Mesothelial cell of epicardium (in vitro differentiated cells): ENCODE measurements at regions not wholly inside any gene's neighbourhood (a gene's known extent, or its start where the extent isn't known, plus 50 kb on each side); places are given as distances from the start of the nearest gene placed in this dataset.
"Not testable (repeated sequence)": the region's sequence is repeated elsewhere in the genome, so short reads cannot be mapped to it uniquely, and the experiment has no call there.

Experiments
- DNase-seq, 2 experiments: peaks; one replicate each; pipeline ENCODE4 v3.0.0; 2021; ENCODE audit warnings: low spot score in 2 of 2; ENCODE audit not compliant: unreplicated experiment in 2 of 2
- H3K27ac Mint-ChIP-seq: 2 replicates; pipeline ENCODE4 v1.8.0; 2021; ENCODE audit warnings: mixed read lengths
- H3K27me3 Mint-ChIP-seq: 2 replicates; pipeline ENCODE4 v1.8.0; 2021; ENCODE audit warnings: low read depth, mixed read lengths
- H3K36me3 Mint-ChIP-seq: 2 replicates; pipeline ENCODE4 v1.8.0; 2021; ENCODE audit warnings: mixed read lengths
- H3K4me1 Mint-ChIP-seq: 2 replicates; pipeline ENCODE4 v1.8.0; 2021; ENCODE audit warnings: mixed read lengths
- H3K4me3 Mint-ChIP-seq: 2 replicates; pipeline ENCODE4 v1.8.0; 2021; ENCODE audit warnings: mild to moderate bottlenecking, moderate library complexity, mixed read lengths
- H3K9me3 Mint-ChIP-seq: 2 replicates; pipeline ENCODE4 v1.8.0; 2021; ENCODE audit warnings: mixed read lengths
- CTCF ChIP-seq: fragments of 200-600 bp; sonication (generic); IDR thresholded peaks from one replicate; pipeline ENCODE4 v1.5.0; 2021; ENCODE audit warnings: antibody characterized with exemption; ENCODE audit not compliant: unreplicated experiment

- Mint-ChIP-seq H3K36me3 (no peaks in the 10 kb centered on the region), H3K4me1 (peaks cover 10% of the 10 kb centered on the region), H3K27me3 (peaks cover 17% of the 10 kb centered on the region), H3K4me3 (no peak overlapping the region), H3K9me3 (no peaks in the 10 kb centered on the region), H3K27ac (no peak overlapping the region)
- DNase-seq, result no peak
- no peak for TF ChIP-seq CTCF
These were observed 210.4 kb downstream of the EXOC5 start for GRCh38 chr14:57058319-57058718.

- H3K4me3 Mint-ChIP-seq, result no peak overlapping the region
- H3K27ac Mint-ChIP-seq, result no peak overlapping the region
These were observed 210.9 kb downstream of the EXOC5 start for GRCh38 chr14:57057803-57058202.

GRCh38 chr14:57056522-57056921, 212.2 kb downstream of the EXOC5 start:
- H3K27me3 Mint-ChIP-seq, H3K9me3 Mint-ChIP-seq, DNase-seq: not testable (repeated sequence)

More at GRCh38 chr14:57057803-57058202, 210.9 kb downstream of the EXOC5 start:
- H3K4me1 Mint-ChIP-seq, result peaks cover 10% of the 10 kb centered on the region
- TF ChIP-seq CTCF, result no peak
- H3K36me3 Mint-ChIP-seq, result no peaks in the 10 kb centered on the region
- no peak for DNase-seq
- no peaks in the 10 kb centered on the region for H3K9me3 Mint-ChIP-seq
- H3K27me3 Mint-ChIP-seq, result peaks cover 15% of the 10 kb centered on the region

GRCh38 chr14:57052705-57053302, 215.9 kb downstream of the EXOC5 start:
- no peak overlapping the region for H3K27ac Mint-ChIP-seq
- peaks cover 4% of the 10 kb centered on the region for H3K9me3 Mint-ChIP-seq
- H3K36me3 Mint-ChIP-seq, result no peaks in the 10 kb centered on the region
- H3K27me3 Mint-ChIP-seq, result peaks cover 15% of the 10 kb centered on the region
- no peak for DNase-seq
- TF ChIP-seq CTCF, result no peak
- no peaks in the 10 kb centered on the region for H3K4me1 Mint-ChIP-seq
- no peak overlapping the region for H3K4me3 Mint-ChIP-seq

More at GRCh38 chr14:57056522-57056921, 212.2 kb downstream of the EXOC5 start:
- not testable (repeated sequence) for H3K4me1 Mint-ChIP-seq, H3K4me3 Mint-ChIP-seq, H3K27ac Mint-ChIP-seq, H3K36me3 Mint-ChIP-seq

- peaks cover 15% of the 10 kb centered on the region for H3K27me3 Mint-ChIP-seq
- no peaks in the 10 kb centered on the region for H3K4me1 Mint-ChIP-seq
- no peaks in the 10 kb centered on the region for H3K36me3 Mint-ChIP-seq
- H3K4me3 Mint-ChIP-seq, result no peak overlapping the region
- H3K27ac Mint-ChIP-seq, result no peak overlapping the region
- no peak for DNase-seq
- H3K9me3 Mint-ChIP-seq, result peaks cover 4% of the 10 kb centered on the region
- no peak for TF ChIP-seq CTCF
These were observed 217.1 kb downstream of the EXOC5 start for GRCh38 chr14:57051633-57052032.

- Mint-ChIP-seq H3K27me3 (peaks cover 13% of the 10 kb centered on the region), H3K9me3 (peaks cover 4% of the 10 kb centered on the region)
- no peak for TF ChIP-seq CTCF
These were observed 218.9 kb downstream of the EXOC5 start for GRCh38 chr14:57049848-57050247.

More at GRCh38 chr14:57049848-57050247, 218.9 kb downstream of the EXOC5 start:
- Mint-ChIP-seq H3K36me3 (no peaks in the 10 kb centered on the region), H3K27ac (no peak overlapping the region), H3K4me3 (no peak overlapping the region), H3K4me1 (no peaks in the 10 kb centered on the region)
- DNase-seq, result no peak
